ENCODE measurements at regions not wholly inside any gene's neighbourhood (a gene's known extent, or its start where the extent isn't known, plus 50 kb on each side); places are given as distances from the start of the nearest gene placed in this dataset.
"Not testable (repeated sequence)": the region's sequence is repeated elsewhere in the genome, so short reads cannot be mapped to it uniquely, and the experiment has no call there.

GRCh38 chr12:131296651-131297050 lies 342.9 kb downstream of the ADGRD1 start:
- H3K4me1 ChIP-seq, H3K27ac ChIP-seq, H3K36me3 ChIP-seq, H3K4me3 ChIP-seq, H3K27me3 ChIP-seq, H3K9me3 ChIP-seq: not testable (repeated sequence)
- DNase-seq = peak in 1 of 2 donors; percentile 9
- intact Hi-C loops (cut with DNase I; ENCODE audit: low total_unique reads) = loop anchor here (10.0 kb wide), 1 partner anchor 368 kb away; no protein-coding TSS in a partner anchor

- H3K4me3 ChIP-seq, H3K4me1 ChIP-seq, H3K36me3 ChIP-seq, H3K27me3 ChIP-seq, H3K27ac ChIP-seq, DNase-seq, H3K9me3 ChIP-seq: not testable (repeated sequence)
- intact Hi-C loops (cut with DNase I; ENCODE audit: low total_unique reads) = loop anchor here (10.0 kb wide), 1 partner anchor 366 kb away; no protein-coding TSS in a partner anchor
These were observed 345.0 kb downstream of the ADGRD1 start for GRCh38 chr12:131298526-131299369.

GRCh38 chr12:131299370-131299701 lies 345.6 kb downstream of the ADGRD1 start:
- not testable (repeated sequence) for H3K4me1 ChIP-seq, H3K4me3 ChIP-seq, H3K27ac ChIP-seq, H3K36me3 ChIP-seq, DNase-seq, H3K27me3 ChIP-seq, H3K9me3 ChIP-seq
- intact Hi-C loops (cut with DNase I; ENCODE audit: low total_unique reads) = loop anchor here (10.0 kb wide), 1 partner anchor 365 kb away; no protein-coding TSS in a partner anchor

GRCh38 chr12:131303576-131303975 lies 349.9 kb downstream of the ADGRD1 start:
- H3K9me3 ChIP-seq; H3K4me3 ChIP-seq; DNase-seq; H3K27ac ChIP-seq; intact Hi-C loops (cut with DNase I; ENCODE audit: low total_unique reads); H3K4me1 ChIP-seq; H3K36me3 ChIP-seq; H3K27me3 ChIP-seq: not testable (repeated sequence)

- intact Hi-C loops (cut with DNase I; ENCODE audit: low total_unique reads); H3K4me1 ChIP-seq; DNase-seq; H3K4me3 ChIP-seq; H3K9me3 ChIP-seq; H3K36me3 ChIP-seq; H3K27ac ChIP-seq; H3K27me3 ChIP-seq: not testable (repeated sequence)
These were observed 350.9 kb downstream of the ADGRD1 start for GRCh38 chr12:131304642-131305041.

- H3K27ac ChIP-seq = no peak overlapping the region
- H3K9me3 ChIP-seq = no peaks in the 10 kb centered on the region
- no peak for DNase-seq
- H3K36me3 ChIP-seq = no peaks in the 10 kb centered on the region
- H3K4me3 ChIP-seq = no peak overlapping the region
- H3K4me1 ChIP-seq = no peaks in the 10 kb centered on the region
- TF ChIP-seq CTCF (IDR thresholded peaks at IDR 0.05) (no peak), POLR2A (IDR thresholded peaks at IDR 0.05) (no peak)
- no peaks in the 10 kb centered on the region for H3K27me3 ChIP-seq
- intact Hi-C loops (cut with DNase I; ENCODE audit: low total_unique reads) = loop anchor here (2.0 kb wide), 1 partner anchor 335 kb away; no protein-coding TSS in a partner anchor
These were observed 356.0 kb downstream of the ADGRD1 start for GRCh38 chr12:131309700-131310099.

- H3K27ac ChIP-seq, H3K27me3 ChIP-seq, H3K9me3 ChIP-seq, DNase-seq, H3K4me1 ChIP-seq, H3K4me3 ChIP-seq, H3K36me3 ChIP-seq: not testable (repeated sequence)
- intact Hi-C loops (cut with DNase I; ENCODE audit: low total_unique reads) = loop anchor here (2.0 kb wide), 1 partner anchor 334 kb away; no protein-coding TSS in a partner anchor
These were observed 356.7 kb downstream of the ADGRD1 start for GRCh38 chr12:131310227-131310969.

- H3K4me1 ChIP-seq, H3K27me3 ChIP-seq, H3K27ac ChIP-seq, H3K4me3 ChIP-seq, H3K9me3 ChIP-seq, H3K36me3 ChIP-seq, DNase-seq: not testable (repeated sequence)
- intact Hi-C loops (cut with DNase I; ENCODE audit: low total_unique reads) = loop anchor here (2.0 kb wide), 1 partner anchor 334 kb away; no protein-coding TSS in a partner anchor
These were observed 357.6 kb downstream of the ADGRD1 start for GRCh38 chr12:131311279-131311722.

Measured in uterus (tissue), 3 donors.